CD4-positive, alpha-beta T cell treated with Interleukin-6 for 4 hours (primary cell): ENCODE measurements at regions not wholly inside any gene's neighbourhood (a gene's known extent, or its start where the extent isn't known, plus 50 kb on each side); places are given as distances from the start of the nearest gene placed in this dataset.

ENCODE experiments used
- DNase-seq: peaks from one replicate; pipeline ENCODE4 v3.0.0-alpha.2; 2020; ENCODE audit warnings: mixed read lengths

- DNase-seq = no peak
Observed at GRCh38 chr5:124692950-124693349, 53.5 kb downstream of the ZNF608 start.

GRCh38 chr5:124692324-124692723 lies 54.1 kb downstream of the ZNF608 start:
- no peak for DNase-seq

- no peak for DNase-seq
Observed at GRCh38 chr5:124689653-124690052, 56.8 kb downstream of the ZNF608 start.

- DNase-seq = no peak
Observed at GRCh38 chr5:124686239-124687004, 60.0 kb downstream of the ZNF608 start.

- DNase-seq = no peak
Observed at GRCh38 chr5:124685404-124685930, 61.0 kb downstream of the ZNF608 start.

- no peak for DNase-seq
Observed at GRCh38 chr5:124683917-124684555, 62.4 kb downstream of the ZNF608 start.

- DNase-seq = no peak
Observed at GRCh38 chr5:124679578-124680199, 66.8 kb downstream of the ZNF608 start.

- DNase-seq = no peak
Observed at GRCh38 chr5:124678922-124679519, 67.4 kb downstream of the ZNF608 start.

- no peak for DNase-seq
Observed at GRCh38 chr5:124678468-124678867, 68.0 kb downstream of the ZNF608 start.

- DNase-seq = no peak
Observed at GRCh38 chr5:124677374-124678351, 68.8 kb downstream of the ZNF608 start.

- DNase-seq = no peak
Observed at GRCh38 chr5:124675931-124676846, 70.2 kb downstream of the ZNF608 start.

GRCh38 chr5:124671193-124671592 lies 75.2 kb downstream of the ZNF608 start:
- no peak for DNase-seq

- DNase-seq = no peak
Observed at GRCh38 chr5:124670722-124671184, 75.7 kb downstream of the ZNF608 start.

GRCh38 chr5:124669956-124670721 lies 76.3 kb downstream of the ZNF608 start:
- no peak for DNase-seq

GRCh38 chr5:124669300-124669648 lies 77.2 kb downstream of the ZNF608 start:
- no peak for DNase-seq

GRCh38 chr5:124668353-124669299 lies 77.8 kb downstream of the ZNF608 start:
- no peak for DNase-seq

- DNase-seq = no peak
Observed at GRCh38 chr5:124665625-124666024, 80.8 kb downstream of the ZNF608 start.

GRCh38 chr5:124665035-124665434 lies 81.4 kb downstream of the ZNF608 start:
- DNase-seq = no peak

GRCh38 chr5:124664287-124664686 lies 82.2 kb downstream of the ZNF608 start:
- DNase-seq = no peak
